ENCODE measurements at regions not wholly inside any gene's neighbourhood (a gene's known extent, or its start where the extent isn't known, plus 50 kb on each side); places are given as distances from the start of the nearest gene placed in this dataset.

- intact Hi-C loops (cut with DNase I) = loop anchor here in 1 of 2 donors (10.0 kb wide), 1 partner anchor 295 kb away; no protein-coding TSS in a partner anchor
- WGBS, 4 donors = 69 to 84% (median 71%) methylated on average over 6 to 7 of the region's 7 CpGs
- Histone ChIP-seq H3K4me3 (no peak overlapping the region), H3K4me1 (replicated peaks in 1 of 2) (no peaks in the 10 kb centered on the region), H3K27ac (no peak overlapping the region), H3K9me3 (replicated peaks in 1 of 3) (no peaks in the 10 kb centered on the region), H3K36me3 (replicated peaks in 1 of 2) (no peaks in the 10 kb centered on the region), H3K27me3 (peaks cover 12% of the 10 kb centered on the region)
- TF ChIP-seq POLR2A (IDR thresholded peaks at IDR 0.05) (no peak), CTCF (IDR thresholded peaks at IDR 0.05) (no peak)
- DNase-seq = no peak
Measured at GRCh38 chr2:3009483-3009882, 368.1 kb downstream of the EIPR1 start.

DNA sequence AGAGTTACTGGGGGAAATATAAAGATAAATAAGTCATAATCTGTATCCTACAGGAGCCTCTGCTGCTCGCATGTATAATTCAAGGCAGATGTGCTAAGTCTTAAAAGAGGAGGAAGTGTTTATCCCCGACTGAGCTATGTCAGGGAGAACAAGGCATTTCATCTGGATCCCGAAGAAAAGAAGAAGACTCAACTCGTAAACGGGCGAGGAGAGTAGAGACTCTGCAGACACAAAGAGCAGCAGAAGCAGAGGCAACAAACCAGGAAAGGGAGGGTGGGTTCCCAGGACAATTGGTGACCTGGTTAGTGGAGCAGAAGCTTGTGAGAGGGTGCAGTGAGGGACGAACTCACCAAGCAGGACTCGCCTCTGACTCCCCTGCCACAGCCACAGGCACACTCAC lies 368.6 kb downstream of the EIPR1 start:
- no peaks in the 10 kb centered on the region for H3K36me3 ChIP-seq (replicated peaks in 1 of 2)
- H3K27me3 ChIP-seq = peaks cover 12% of the 10 kb centered on the region
- no peak overlapping the region for H3K27ac ChIP-seq
- no peak for DNase-seq
- H3K4me3 ChIP-seq = no peak overlapping the region
- intact Hi-C loops (cut with DNase I) = loop anchor here in 1 of 2 donors (10.0 kb wide), 1 partner anchor 296 kb away; no protein-coding TSS in a partner anchor
- H3K9me3 ChIP-seq (replicated peaks in 1 of 3) = no peaks in the 10 kb centered on the region
- TF ChIP-seq POLR2A (IDR thresholded peaks at IDR 0.05) = no peak
- no peak for TF ChIP-seq CTCF (IDR thresholded peaks at IDR 0.05)
- no peaks in the 10 kb centered on the region for H3K4me1 ChIP-seq (replicated peaks in 1 of 2)
- WGBS, 4 donors = 25 to 53% (median 29%) methylated on average over 8 of the region's 8 CpGs

DNA sequence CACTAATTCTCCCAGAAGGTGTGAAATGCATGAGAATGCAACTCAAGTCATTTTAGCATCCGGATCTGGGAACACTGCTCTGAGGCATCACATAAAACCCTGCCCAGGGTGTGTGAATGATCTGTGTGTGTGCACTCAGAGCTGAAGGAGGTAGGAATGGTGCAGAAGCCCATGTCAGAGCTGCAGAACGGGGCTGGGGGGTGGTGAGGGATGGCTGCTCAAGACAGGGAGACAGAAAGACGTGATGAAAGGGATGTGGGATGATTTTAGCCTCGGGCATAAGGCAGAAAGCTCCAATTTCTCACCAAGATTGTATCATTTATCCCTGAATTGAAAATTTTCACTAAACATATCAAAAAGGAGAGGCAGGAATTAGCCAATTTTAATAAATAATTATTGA lies 369.1 kb downstream of the EIPR1 start:
- no peak overlapping the region for H3K27ac ChIP-seq
- peaks cover 12% of the 10 kb centered on the region for H3K27me3 ChIP-seq
- no peak for TF ChIP-seq POLR2A (IDR thresholded peaks at IDR 0.05)
- TF ChIP-seq CTCF (IDR thresholded peaks at IDR 0.05) = no peak
- H3K4me1 ChIP-seq (replicated peaks in 1 of 2) = no peaks in the 10 kb centered on the region
- intact Hi-C loops (cut with DNase I) = loop anchor here in 1 of 2 donors (10.0 kb wide), 1 partner anchor 296 kb away; no protein-coding TSS in a partner anchor
- no peak overlapping the region for H3K4me3 ChIP-seq
- H3K36me3 ChIP-seq (replicated peaks in 1 of 2) = no peaks in the 10 kb centered on the region
- 32 to 41% (median 36%) methylated on average over 4 of the region's 4 CpGs for WGBS, 4 donors
- no peak for DNase-seq
- no peaks in the 10 kb centered on the region for H3K9me3 ChIP-seq (replicated peaks in 1 of 3)

- Histone ChIP-seq H3K27me3 (peaks cover 12% of the 10 kb centered on the region), H3K36me3 (replicated peaks in 1 of 2) (no peaks in the 10 kb centered on the region), H3K4me1 (replicated peaks in 1 of 2) (no peaks in the 10 kb centered on the region), H3K4me3 (no peak overlapping the region), H3K27ac (no peak overlapping the region), H3K9me3 (replicated peaks in 1 of 3) (no peaks in the 10 kb centered on the region)
- TF ChIP-seq CTCF (IDR thresholded peaks at IDR 0.05) = no peak
- no peak for TF ChIP-seq POLR2A (IDR thresholded peaks at IDR 0.05)
- intact Hi-C loops (cut with DNase I) = loop anchor here in 1 of 2 donors (10.0 kb wide), 1 partner anchor 298 kb away; no protein-coding TSS in a partner anchor
- 67 to 85% (median 79%) methylated on average over 6 of the region's 6 CpGs for WGBS, 4 donors
- no peak for DNase-seq
Measured at GRCh38 chr2:3007135-3007534, 370.5 kb downstream of the EIPR1 start.
